Esophagus squamous epithelium (tissue), 4 donors: ENCODE measurements at regions not wholly inside any gene's neighbourhood (a gene's known extent, or its start where the extent isn't known, plus 50 kb on each side); places are given as distances from the start of the nearest gene placed in this dataset.

ENCODE experiments used
- CTCF ChIP-seq, 6 experiments: fragments of 450-650 bp in 4 of 6; fragments of 200-600 bp in 2 of 6; sonication (generic) in 2 of 6; IDR thresholded peaks; one replicate each; pipeline ENCODE4 v1.5.1; 2016 to 2019; ENCODE audit warnings: antibody characterized with exemption in 6 of 6, mild to moderate bottlenecking in 4 of 6, moderate library complexity in 4 of 6
- POLR2A ChIP-seq, 4 donors: fragments of 450-650 bp; IDR thresholded peaks; one replicate each; pipeline ENCODE4 v1.6.1; 2017; ENCODE audit warnings: antibody characterized with exemption in 4 of 4, mild to moderate bottlenecking in 4 of 4, moderate library complexity in 3 of 4

- no peak for TF ChIP-seq CTCF (IDR thresholded peaks at IDR 0.05)
- no peak for TF ChIP-seq POLR2A (IDR thresholded peaks at IDR 0.05)
Observed at GRCh38 chr14:51478175-51478621, 173.5 kb upstream of the FRMD6 start.
